ENCODE measurements at regions not wholly inside any gene's neighbourhood (a gene's known extent, or its start where the extent isn't known, plus 50 kb on each side); places are given as distances from the start of the nearest gene placed in this dataset.

DNA sequence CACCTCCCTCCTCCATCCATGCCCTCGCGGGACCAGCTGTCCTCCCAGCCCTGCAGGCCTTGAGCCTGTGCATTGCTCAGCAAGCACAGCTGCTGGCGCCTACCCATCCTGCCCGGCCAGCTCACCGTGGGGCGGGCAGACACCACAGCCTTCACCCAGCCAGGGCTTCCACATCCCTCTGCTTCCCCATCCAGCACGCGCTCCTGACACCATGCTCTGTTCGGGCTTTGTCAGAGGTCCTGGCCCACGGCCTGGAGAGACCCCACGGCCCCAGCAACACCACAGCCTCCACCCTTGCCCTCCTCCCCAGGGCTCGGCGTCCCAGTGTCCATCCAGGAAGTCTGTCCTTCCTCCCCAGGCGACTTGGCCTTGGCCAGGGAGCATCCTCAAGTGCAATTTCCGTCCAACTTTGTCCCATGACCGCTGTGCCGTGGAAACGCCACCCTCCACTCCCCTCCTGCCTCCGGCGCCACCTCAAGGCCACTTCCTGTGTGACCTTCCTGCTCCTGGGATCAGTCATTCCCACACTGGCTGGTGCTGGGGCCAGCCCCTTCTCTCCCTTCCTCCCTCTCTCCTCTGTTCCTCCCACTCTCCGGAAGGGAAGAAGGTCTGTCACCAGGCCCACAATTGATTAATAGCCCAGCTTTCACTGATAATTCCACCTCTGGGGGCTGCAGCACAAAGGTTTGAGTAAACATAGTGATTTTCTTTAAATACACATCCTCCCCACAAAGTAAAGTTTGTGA, 71.5 kb upstream of the SMNDC1 start:
- TF ChIP-seq, protein P1, sequence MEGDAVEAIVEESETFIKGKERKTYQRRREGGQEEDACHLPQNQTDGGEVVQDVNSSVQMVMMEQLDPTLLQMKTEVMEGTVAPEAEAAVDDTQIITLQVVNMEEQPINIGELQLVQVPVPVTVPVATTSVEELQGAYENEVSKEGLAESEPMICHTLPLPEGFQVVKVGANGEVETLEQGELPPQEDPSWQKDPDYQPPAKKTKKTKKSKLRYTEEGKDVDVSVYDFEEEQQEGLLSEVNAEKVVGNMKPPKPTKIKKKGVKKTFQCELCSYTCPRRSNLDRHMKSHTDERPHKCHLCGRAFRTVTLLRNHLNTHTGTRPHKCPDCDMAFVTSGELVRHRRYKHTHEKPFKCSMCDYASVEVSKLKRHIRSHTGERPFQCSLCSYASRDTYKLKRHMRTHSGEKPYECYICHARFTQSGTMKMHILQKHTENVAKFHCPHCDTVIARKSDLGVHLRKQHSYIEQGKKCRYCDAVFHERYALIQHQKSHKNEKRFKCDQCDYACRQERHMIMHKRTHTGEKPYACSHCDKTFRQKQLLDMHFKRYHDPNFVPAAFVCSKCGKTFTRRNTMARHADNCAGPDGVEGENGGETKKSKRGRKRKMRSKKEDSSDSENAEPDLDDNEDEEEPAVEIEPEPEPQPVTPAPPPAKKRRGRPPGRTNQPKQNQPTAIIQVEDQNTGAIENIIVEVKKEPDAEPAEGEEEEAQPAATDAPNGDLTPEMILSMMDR (conservative IDR thresholded peaks at IDR 0.05; ENCODE audit: low read depth, low read length), result no peak
- no peak for TF ChIP-seq EZH2 (IDR thresholded peaks at IDR 0.05; ENCODE audit: borderline replicate concordance, low read depth, low read length, poor library complexity, severe bottlenecking)

Data from A673 (cell line).